Motor neuron (in vitro differentiated cells): ENCODE measurements at regions not wholly inside any gene's neighbourhood (a gene's known extent, or its start where the extent isn't known, plus 50 kb on each side); places are given as distances from the start of the nearest gene placed in this dataset.

Source experiments
- ATAC-seq, 8 experiments: fragments of 200-7000 bp; cut with Tn5 transposase; replicated peaks in 6 of 8; 2 replicates each; pipeline ENCODE4 v1.8.0; 2021; ENCODE audit warnings: mild to moderate bottlenecking in 8 of 8, moderate library complexity in 8 of 8
- H3K27ac ChIP-seq, 2 donors: fragments of 250-450 bp; sonication (Bioruptor Pico); 2 replicates each; pipeline ENCODE4 v1.9.0; 2021; ENCODE audit warnings: antibody characterized with exemption in 2 of 2, mild to moderate bottlenecking in 2 of 2, moderate library complexity in 1 of 2
- H3K4me1 ChIP-seq, 2 donors: fragments of 250-450 bp; sonication (Bioruptor Pico); replicated peaks in 1 of 2; 2 replicates each; pipeline ENCODE4 v1.6.1; 2021; ENCODE audit warnings: antibody characterized with exemption in 2 of 2, mild to moderate bottlenecking in 2 of 2, moderate library complexity in 1 of 2
- H3K4me3 ChIP-seq, 5 donors: fragments of 250-450 bp; sonication (Bioruptor Pico); 2 replicates each; pipeline ENCODE4 v1.9.0; 2021; ENCODE audit warnings: antibody characterized with exemption in 5 of 5, mild to moderate bottlenecking in 5 of 5, moderate library complexity in 4 of 5
- WGBS, 10 experiments: fragments of 450-650 bp; shearing (Covaris generic); methylation state at CpG; one replicate each; pipeline ENCODE4 v1.0.0; 2022; 5-methylcytosine and 5-hydroxymethylcytosine counted together
- in situ Hi-C, 9 experiments: fragments of 400-800 bp; cut with MboI; loops; one replicate each; pipeline ENCODE4 v1.15.0; 2021; ENCODE audit warnings: low sequenced_read_pairs in 9 of 9, low pct_unique_long_range_greater_than_20kb in 2 of 9; ENCODE audit not compliant: unreplicated experiment in 9 of 9

GRCh38 chr1:115545791-115546733 lies 95.7 kb upstream of the VANGL1 start:
- whole genome bisulfite sequencing, 10 experiments = 7 to 70% (median 43%) methylated on average over 1 to 9 of the region's 9 CpGs; no CpG with 5 or more reads in 2 of the 10 experiments
- in situ Hi-C loops = no loop called here
- H3K4me3 ChIP-seq = no peak overlapping the region
- ATAC-seq = peak; percentile 36 to 92 (median 82)
- H3K4me1 ChIP-seq = no peaks in the 10 kb centered on the region
- H3K27ac ChIP-seq = no peak overlapping the region

- in situ Hi-C loops = no loop called here
- H3K4me3 ChIP-seq = no peak overlapping the region
- H3K27ac ChIP-seq = no peak overlapping the region
- no peak for ATAC-seq
- H3K4me1 ChIP-seq = no peaks in the 10 kb centered on the region
- WGBS, 10 experiments = 62 to 100% (median 79%) methylated on average over 2 to 9 of the region's 15 CpGs; no CpG with 5 or more reads in 2 of the 10 experiments
Measured at GRCh38 chr1:115545096-115545720, 96.6 kb upstream of the VANGL1 start.

GRCh38 chr1:115544131-115544530 lies 97.6 kb upstream of the VANGL1 start:
- H3K4me1 ChIP-seq = no peaks in the 10 kb centered on the region
- peak in 1 of 8 experiments; percentile 42 for ATAC-seq
- in situ Hi-C loops = no loop called here
- H3K27ac ChIP-seq = no peak overlapping the region
- H3K4me3 ChIP-seq = no peak overlapping the region
- 50 to 100% (median 92%) methylated on average over 1 to 4 of the region's 4 CpGs; no CpG with 5 or more reads in 3 of the 10 experiments for WGBS, 10 experiments

- H3K4me3 ChIP-seq = no peak overlapping the region
- ATAC-seq = no peak
- in situ Hi-C loops = no loop called here
- no peaks in the 10 kb centered on the region for H3K4me1 ChIP-seq
- H3K27ac ChIP-seq = no peak overlapping the region
- 0 to 100% (median 71%) methylated on average over 1 to 2 of the region's 2 CpGs; no CpG with 5 or more reads in 3 of the 10 experiments for WGBS, 10 experiments
Measured at GRCh38 chr1:115543247-115543646, 98.5 kb upstream of the VANGL1 start.

GRCh38 chr1:115539736-115540135 lies 102.0 kb upstream of the VANGL1 start:
- Histone ChIP-seq H3K27ac (no peak overlapping the region), H3K4me1 (no peaks in the 10 kb centered on the region), H3K4me3 (no peak overlapping the region)
- in situ Hi-C loops = no loop called here
- 78 to 100% (median 96%) methylated on average over 1 to 3 of the region's 3 CpGs for WGBS, 10 experiments
- ATAC-seq = no peak

- Histone ChIP-seq H3K27ac (no peak overlapping the region), H3K4me3 (no peak overlapping the region), H3K4me1 (no peaks in the 10 kb centered on the region)
- WGBS, 10 experiments = 50 to 86% (median 77%) methylated on average over 1 to 7 of the region's 7 CpGs; no CpG with 5 or more reads in 1 of the 10 experiments
- in situ Hi-C loops = no loop called here
- no peak for ATAC-seq
Measured at GRCh38 chr1:115539061-115539460, 102.7 kb upstream of the VANGL1 start.

- H3K4me1 ChIP-seq = no peaks in the 10 kb centered on the region
- H3K4me3 ChIP-seq = no peak overlapping the region
- no peak overlapping the region for H3K27ac ChIP-seq
- 40 to 100% (median 91%) methylated on average over 1 of the region's 1 CpG; no CpG with 5 or more reads in 2 of the 10 experiments for WGBS, 10 experiments
- in situ Hi-C loops = no loop called here
- no peak for ATAC-seq
Measured at GRCh38 chr1:115538579-115538978, 103.2 kb upstream of the VANGL1 start.

GRCh38 chr1:115537415-115537814 lies 104.4 kb upstream of the VANGL1 start:
- H3K4me1 ChIP-seq = no peaks in the 10 kb centered on the region
- no peak for ATAC-seq
- in situ Hi-C loops = no loop called here

GRCh38 chr1:115536279-115536816 lies 105.4 kb upstream of the VANGL1 start:
- H3K4me3 ChIP-seq = no peak overlapping the region
- ATAC-seq = no peak
- H3K4me1 ChIP-seq = peaks cover 0 to 10% of the 10 kb centered on the region in 2 donors
- in situ Hi-C loops = no loop called here
- 73 to 86% (median 76%) methylated on average over 2 to 4 of the region's 4 CpGs; no CpG with 5 or more reads in 4 of the 10 experiments for WGBS, 10 experiments
- no peak overlapping the region for H3K27ac ChIP-seq

More at GRCh38 chr1:115537415-115537814, 104.4 kb upstream of the VANGL1 start:
- Histone ChIP-seq H3K27ac (no peak overlapping the region), H3K4me3 (no peak overlapping the region)

- in situ Hi-C loops = no loop called here
- WGBS, 10 experiments = 70 to 100% (median 93%) methylated on average over 1 of the region's 1 CpG; no CpG with 5 or more reads in 2 of the 10 experiments
- ATAC-seq = no peak
- no peak overlapping the region for H3K4me3 ChIP-seq
- H3K27ac ChIP-seq = no peak overlapping the region
- H3K4me1 ChIP-seq = peaks cover 0 to 11% of the 10 kb centered on the region in 2 donors
Measured at GRCh38 chr1:115534106-115534505, 107.7 kb upstream of the VANGL1 start.

GRCh38 chr1:115531631-115532264 lies 110.0 kb upstream of the VANGL1 start:
- H3K4me3 ChIP-seq = no peak overlapping the region
- WGBS, 10 experiments = 33 to 91% (median 47%) methylated on average over 1 to 6 of the region's 6 CpGs
- H3K4me1 ChIP-seq = peaks cover 0 to 11% of the 10 kb centered on the region in 2 donors
- in situ Hi-C loops = no loop called here
- ATAC-seq = no peak
- no peak overlapping the region for H3K27ac ChIP-seq

GRCh38 chr1:115530407-115530806 lies 111.4 kb upstream of the VANGL1 start:
- no peak overlapping the region for H3K4me3 ChIP-seq
- 0 to 100% (median 43%) methylated on average over 1 of the region's 1 CpG; no CpG with 5 or more reads in 4 of the 10 experiments for WGBS, 10 experiments
- ATAC-seq = peak in 4 of 8 experiments; percentile 21 to 92 (median 92)
- H3K27ac ChIP-seq = no peak overlapping the region
- in situ Hi-C loops = no loop called here
- peaks cover 0 to 11% of the 10 kb centered on the region in 2 donors for H3K4me1 ChIP-seq
